ENCODE measurements at regions not wholly inside any gene's neighbourhood (a gene's known extent, or its start where the extent isn't known, plus 50 kb on each side); places are given as distances from the start of the nearest gene placed in this dataset.
"Not testable (repeated sequence)": the region's sequence is repeated elsewhere in the genome, so short reads cannot be mapped to it uniquely, and the experiment has no call there.

- DNase-seq (ENCODE audit: low read depth, low spot score), result no peak
- in situ Hi-C loops (cut with HindIII; ENCODE audit: low sequenced_read_pairs), result no loop called here
- no peak for TF ChIP-seq CTCF (IDR thresholded peaks at IDR 0.05; ENCODE audit: low read depth, low read length)
Measured at GRCh38 chr15:62279041-62279440, 114.0 kb upstream of the C2CD4B start.

GRCh38 chr15:62280625-62281024 is 115.5 kb upstream of the C2CD4B start:
- in situ Hi-C loops (cut with HindIII; ENCODE audit: low sequenced_read_pairs), result no loop called here
- no peak overlapping the region for H3K4me3 ChIP-seq (ENCODE audit: low read depth, low read length)
- DNase-seq (ENCODE audit: low read depth, low spot score), result no peak
- no peak for TF ChIP-seq CTCF (IDR thresholded peaks at IDR 0.05; ENCODE audit: low read depth, low read length)

More at GRCh38 chr15:62279041-62279440, 114.0 kb upstream of the C2CD4B start:
- no peak overlapping the region for H3K4me3 ChIP-seq (ENCODE audit: low read depth, low read length)

- H3K4me3 ChIP-seq (ENCODE audit: low read depth, low read length); in situ Hi-C loops (cut with HindIII; ENCODE audit: low sequenced_read_pairs); DNase-seq (ENCODE audit: low read depth, low spot score): not testable (repeated sequence)
Measured at GRCh38 chr15:62281801-62282200, 116.7 kb upstream of the C2CD4B start.

- no peak overlapping the region for H3K4me3 ChIP-seq (ENCODE audit: low read depth, low read length)
- no peak for TF ChIP-seq CTCF (IDR thresholded peaks at IDR 0.05; ENCODE audit: low read depth, low read length)
- no peak for DNase-seq (ENCODE audit: low read depth, low spot score)
- in situ Hi-C loops (cut with HindIII; ENCODE audit: low sequenced_read_pairs), result no loop called here
Measured at GRCh38 chr15:62287066-62287857, 122.2 kb upstream of the C2CD4B start.

- in situ Hi-C loops (cut with HindIII; ENCODE audit: low sequenced_read_pairs), result no loop called here
- no peak for DNase-seq (ENCODE audit: low read depth, low spot score)
- H3K4me3 ChIP-seq (ENCODE audit: low read depth, low read length), result no peak overlapping the region
- no peak for TF ChIP-seq CTCF (IDR thresholded peaks at IDR 0.05; ENCODE audit: low read depth, low read length)
Measured at GRCh38 chr15:62288361-62289017, 123.4 kb upstream of the C2CD4B start.

- H3K4me3 ChIP-seq (ENCODE audit: low read depth, low read length), result no peak overlapping the region
- DNase-seq (ENCODE audit: low read depth, low spot score), result no peak
- TF ChIP-seq CTCF (IDR thresholded peaks at IDR 0.05; ENCODE audit: low read depth, low read length), result no peak
- in situ Hi-C loops (cut with HindIII; ENCODE audit: low sequenced_read_pairs), result no loop called here
Measured at GRCh38 chr15:62291262-62291661, 126.2 kb upstream of the C2CD4B start.

Data from astrocyte of the spinal cord (primary cell).